ENCODE measurements at regions not wholly inside any gene's neighbourhood (a gene's known extent, or its start where the extent isn't known, plus 50 kb on each side); places are given as distances from the start of the nearest gene placed in this dataset.

GRCh38 chr15:25946241-25946805 lies 83.2 kb upstream of the ATP10A start:
- DNase-seq: no peak

GRCh38 chr15:25944386-25944785 lies 81.3 kb upstream of the ATP10A start:
- DNase-seq: no peak

GRCh38 chr15:25943831-25944230 lies 80.7 kb upstream of the ATP10A start:
- DNase-seq: no peak

- DNase-seq: no peak
Observed at GRCh38 chr15:25939122-25939521, 76.0 kb upstream of the ATP10A start.

- DNase-seq: no peak
Observed at GRCh38 chr15:25937796-25938195, 74.7 kb upstream of the ATP10A start.

- no peak for DNase-seq
Observed at GRCh38 chr15:25936004-25936403, 72.9 kb upstream of the ATP10A start.

GRCh38 chr15:25933456-25934158 lies 70.5 kb upstream of the ATP10A start:
- DNase-seq: no peak

- DNase-seq: no peak
Observed at GRCh38 chr15:25932696-25933095, 69.6 kb upstream of the ATP10A start.

- no peak for DNase-seq
Observed at GRCh38 chr15:25931851-25932250, 68.7 kb upstream of the ATP10A start.

- DNase-seq: no peak
Observed at GRCh38 chr15:25930931-25931330, 67.8 kb upstream of the ATP10A start.
